ENCODE measurements at regions not wholly inside any gene's neighbourhood (a gene's known extent, or its start where the extent isn't known, plus 50 kb on each side); places are given as distances from the start of the nearest gene placed in this dataset.

DNA sequence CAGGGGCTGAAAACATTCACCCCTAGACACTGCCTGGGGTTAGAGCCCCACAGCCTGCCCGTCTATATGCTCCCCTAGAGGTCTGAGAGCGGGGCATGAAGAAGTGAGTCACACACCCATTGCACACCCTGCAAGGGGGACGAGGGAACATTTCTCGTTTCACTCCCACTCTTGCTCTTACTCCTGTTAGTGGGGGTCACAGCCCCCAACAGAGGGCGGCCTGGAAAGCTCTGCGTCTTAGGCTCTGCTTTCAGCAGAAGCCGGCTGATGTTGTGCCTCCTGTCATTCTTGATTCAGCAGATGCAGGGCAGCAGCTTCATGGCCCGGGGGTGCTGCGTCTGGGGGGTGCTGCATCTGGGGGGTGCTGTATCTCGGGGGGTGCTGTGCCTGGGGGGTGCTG lies 141.3 kb downstream of the ASB1 start:
- TF ChIP-seq, protein P1, sequence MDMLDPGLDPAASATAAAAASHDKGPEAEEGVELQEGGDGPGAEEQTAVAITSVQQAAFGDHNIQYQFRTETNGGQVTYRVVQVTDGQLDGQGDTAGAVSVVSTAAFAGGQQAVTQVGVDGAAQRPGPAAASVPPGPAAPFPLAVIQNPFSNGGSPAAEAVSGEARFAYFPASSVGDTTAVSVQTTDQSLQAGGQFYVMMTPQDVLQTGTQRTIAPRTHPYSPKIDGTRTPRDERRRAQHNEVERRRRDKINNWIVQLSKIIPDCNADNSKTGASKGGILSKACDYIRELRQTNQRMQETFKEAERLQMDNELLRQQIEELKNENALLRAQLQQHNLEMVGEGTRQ (IDR thresholded peaks at IDR 0.05; ENCODE audit: borderline replicate concordance, low read depth, low read length): no peak
- TF ChIP-seq EP300 (IDR thresholded peaks at IDR 0.05; ENCODE audit: borderline replicate concordance in 1 of 2, low read depth in 1 of 2, low read length in 1 of 2): no peak
- TF ChIP-seq RAD21 (IDR thresholded peaks at IDR 0.05; ENCODE audit: low read length): no peak
- TF ChIP-seq PBX3 (IDR thresholded peaks at IDR 0.05): no peak
- TF ChIP-seq POLR2AphosphoS5 (IDR thresholded peaks at IDR 0.05; ENCODE audit: low read depth, low read length): no peak
- TF ChIP-seq CTCF (IDR thresholded peaks at IDR 0.05): no peak
- no peak for TF ChIP-seq TEAD4 (IDR thresholded peaks at IDR 0.05; ENCODE audit: borderline replicate concordance, insufficient read depth)
- TF ChIP-seq MXI1 (IDR thresholded peaks at IDR 0.05; ENCODE audit: low read depth, low read length): no peak
- TF ChIP-seq TAF1 (IDR thresholded peaks at IDR 0.05; ENCODE audit: borderline replicate concordance, low read depth, low read length): no peak
- no peak for TF ChIP-seq EZH2phosphoT487 (IDR thresholded peaks at IDR 0.05; ENCODE audit: borderline replicate concordance, low read depth)
- no peak for TF ChIP-seq FOSL2 (IDR thresholded peaks at IDR 0.05; ENCODE audit: borderline replicate concordance, low read depth)
- TF ChIP-seq, protein P2, sequence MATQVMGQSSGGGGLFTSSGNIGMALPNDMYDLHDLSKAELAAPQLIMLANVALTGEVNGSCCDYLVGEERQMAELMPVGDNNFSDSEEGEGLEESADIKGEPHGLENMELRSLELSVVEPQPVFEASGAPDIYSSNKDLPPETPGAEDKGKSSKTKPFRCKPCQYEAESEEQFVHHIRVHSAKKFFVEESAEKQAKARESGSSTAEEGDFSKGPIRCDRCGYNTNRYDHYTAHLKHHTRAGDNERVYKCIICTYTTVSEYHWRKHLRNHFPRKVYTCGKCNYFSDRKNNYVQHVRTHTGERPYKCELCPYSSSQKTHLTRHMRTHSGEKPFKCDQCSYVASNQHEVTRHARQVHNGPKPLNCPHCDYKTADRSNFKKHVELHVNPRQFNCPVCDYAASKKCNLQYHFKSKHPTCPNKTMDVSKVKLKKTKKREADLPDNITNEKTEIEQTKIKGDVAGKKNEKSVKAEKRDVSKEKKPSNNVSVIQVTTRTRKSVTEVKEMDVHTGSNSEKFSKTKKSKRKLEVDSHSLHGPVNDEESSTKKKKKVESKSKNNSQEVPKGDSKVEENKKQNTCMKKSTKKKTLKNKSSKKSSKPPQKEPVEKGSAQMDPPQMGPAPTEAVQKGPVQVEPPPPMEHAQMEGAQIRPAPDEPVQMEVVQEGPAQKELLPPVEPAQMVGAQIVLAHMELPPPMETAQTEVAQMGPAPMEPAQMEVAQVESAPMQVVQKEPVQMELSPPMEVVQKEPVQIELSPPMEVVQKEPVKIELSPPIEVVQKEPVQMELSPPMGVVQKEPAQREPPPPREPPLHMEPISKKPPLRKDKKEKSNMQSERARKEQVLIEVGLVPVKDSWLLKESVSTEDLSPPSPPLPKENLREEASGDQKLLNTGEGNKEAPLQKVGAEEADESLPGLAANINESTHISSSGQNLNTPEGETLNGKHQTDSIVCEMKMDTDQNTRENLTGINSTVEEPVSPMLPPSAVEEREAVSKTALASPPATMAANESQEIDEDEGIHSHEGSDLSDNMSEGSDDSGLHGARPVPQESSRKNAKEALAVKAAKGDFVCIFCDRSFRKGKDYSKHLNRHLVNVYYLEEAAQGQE (IDR thresholded peaks at IDR 0.05; ENCODE audit: low read depth, low read length): no peak
- TF ChIP-seq SMC3 (IDR thresholded peaks at IDR 0.05; ENCODE audit: low read depth, low read length): no peak
- TF ChIP-seq RXRA (IDR thresholded peaks at IDR 0.05; ENCODE audit: borderline replicate concordance, low read depth): no peak

All from SK-N-SH (cell line).